NCI-H1417 treated with DMSO at 0.1 percent for 48 hours (cell line): ENCODE measurements at regions not wholly inside any gene's neighbourhood (a gene's known extent, or its start where the extent isn't known, plus 50 kb on each side); places are given as distances from the start of the nearest gene placed in this dataset.
"Not testable (repeated sequence)": the region's sequence is repeated elsewhere in the genome, so short reads cannot be mapped to it uniquely, and the experiment has no call there.

ENCODE experiments used
- DNase-seq: peaks from one replicate; lab custom pipeline; 2025; lab: John Stamatoyannopoulos, UW

- no peak for DNase-seq
Observed at GRCh38 chr1:88549536-88549935, 134.5 kb upstream of the PKN2 start.

GRCh38 chr1:88552226-88552625, 131.8 kb upstream of the PKN2 start:
- DNase-seq, result no peak

- DNase-seq, result no peak
Observed at GRCh38 chr1:88557014-88557413, 127.1 kb upstream of the PKN2 start.

GRCh38 chr1:88560621-88561020, 123.5 kb upstream of the PKN2 start:
- no peak for DNase-seq

- DNase-seq, result no peak
Observed at GRCh38 chr1:88562991-88563390, 121.1 kb upstream of the PKN2 start.

GRCh38 chr1:88566615-88567387, 117.3 kb upstream of the PKN2 start:
- no peak for DNase-seq

- no peak for DNase-seq
Observed at GRCh38 chr1:88571506-88571905, 112.6 kb upstream of the PKN2 start.

GRCh38 chr1:88579598-88579997, 104.5 kb upstream of the PKN2 start:
- DNase-seq, result no peak

- DNase-seq, result no peak
Observed at GRCh38 chr1:88581703-88582102, 102.4 kb upstream of the PKN2 start.

- no peak for DNase-seq
Observed at GRCh38 chr1:88593358-88593757, 90.7 kb upstream of the PKN2 start.

GRCh38 chr1:88595355-88596002, 88.6 kb upstream of the PKN2 start:
- no peak for DNase-seq

- DNase-seq, result not testable (repeated sequence)
Observed at GRCh38 chr1:88597973-88598372, 86.1 kb upstream of the PKN2 start.

GRCh38 chr1:88608139-88608943, 75.7 kb upstream of the PKN2 start:
- DNase-seq, result no peak

- peak; percentile 18 for DNase-seq
Observed at GRCh38 chr1:88609051-88609450, 75.0 kb upstream of the PKN2 start.

GRCh38 chr1:88610687-88611086, 73.4 kb upstream of the PKN2 start:
- DNase-seq, result no peak

- no peak for DNase-seq
Observed at GRCh38 chr1:88612292-88612691, 71.8 kb upstream of the PKN2 start.

GRCh38 chr1:88612773-88613172, 71.3 kb upstream of the PKN2 start:
- no peak for DNase-seq

GRCh38 chr1:88618331-88618730, 65.7 kb upstream of the PKN2 start:
- no peak for DNase-seq

- DNase-seq, result not testable (repeated sequence)
Observed at GRCh38 chr1:88623101-88623500, 61.0 kb upstream of the PKN2 start.
